ENCODE measurements at regions not wholly inside any gene's neighbourhood (a gene's known extent, or its start where the extent isn't known, plus 50 kb on each side); places are given as distances from the start of the nearest gene placed in this dataset.

DNA sequence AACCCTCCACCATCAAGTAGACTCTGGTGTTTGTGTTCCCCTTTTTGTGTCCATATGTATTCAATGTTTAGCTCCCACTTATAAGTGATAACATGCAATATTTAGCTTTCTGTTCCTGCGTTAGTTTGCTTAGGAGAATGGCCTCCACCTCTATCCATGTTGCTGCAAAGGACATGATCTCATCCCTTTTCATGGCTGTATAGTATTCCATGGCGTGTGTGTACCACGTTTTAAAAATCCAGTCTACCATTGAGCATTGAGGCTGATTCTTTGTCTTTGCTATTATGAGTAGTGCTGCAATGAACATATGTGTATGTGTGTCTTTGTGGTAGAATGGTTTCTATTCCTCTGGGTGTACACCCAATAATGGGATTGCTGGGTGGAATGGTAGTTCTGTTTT lies 140.1 kb downstream of the BASP1 start:
- Histone ChIP-seq H2BK5ac (ENCODE audit: low read depth, low read length, poor library complexity, severe bottlenecking) (no peak overlapping the region), H3K4me3 (ENCODE audit: insufficient read depth, low read depth, low read length) (no peak overlapping the region), H2BK20ac (ENCODE audit: low read depth, low read length) (no peak overlapping the region), H4K8ac (ENCODE audit: low read depth in 2 of 2, low read length in 2 of 2) (no peak overlapping the region), H4K20me1 (ENCODE audit: insufficient read depth, low read length) (no peaks in the 10 kb centered on the region), H4K5ac (ENCODE audit: low read depth, low read length) (no peak overlapping the region), H3K4ac (ENCODE audit: low read depth, low read length) (no peak overlapping the region), H3K9ac (ENCODE audit: low read depth, low read length) (no peak overlapping the region), H3K56ac (ENCODE audit: extremely low read depth, insufficient read depth, low read length) (no peak overlapping the region), H3K9me1 (ENCODE audit: insufficient read depth, low read length) (no peaks in the 10 kb centered on the region), H2AFZ (replicated peaks; ENCODE audit: low read length, poor library complexity) (no peak overlapping the region), H2BK15ac (ENCODE audit: low read depth, low read length) (no peak overlapping the region), H3K4me2 (ENCODE audit: low read depth, low read length) (no peak overlapping the region), H4K91ac (ENCODE audit: insufficient read depth, low read depth, low read length) (no peak overlapping the region), H3K14ac (replicated peaks; ENCODE audit: low read depth, low read length) (no peak overlapping the region), H3K27ac (ENCODE audit: insufficient read depth, low read length) (no peak overlapping the region), H3K36me3 (ENCODE audit: control insufficient read depth, insufficient read depth, low read length) (no peaks in the 10 kb centered on the region), H3K27me3 (ENCODE audit: control insufficient read depth, insufficient read depth, low read length) (no peaks in the 10 kb centered on the region), H2AK5ac (ENCODE audit: low read depth, low read length) (no peak overlapping the region), H2AK9ac (replicated peaks; ENCODE audit: low read depth, low read length, poor library complexity) (no peak overlapping the region), H3K79me1 (ENCODE audit: low read depth in 1 of 2, low read length in 2 of 2) (no peaks in the 10 kb centered on the region), H3K18ac (ENCODE audit: low read depth, low read length) (no peak overlapping the region), H2BK120ac (ENCODE audit: low read depth, low read length) (no peak overlapping the region), H3K4me1 (ENCODE audit: control insufficient read depth, insufficient read depth, low read length) (no peaks in the 10 kb centered on the region; the same call in 1 of the 2 replicates), H3K23ac (ENCODE audit: low read depth, low read length) (no peak overlapping the region), H3K9me3 (ENCODE audit: control insufficient read depth, insufficient read depth, low read length) (no peaks in the 10 kb centered on the region; the same call in 1 of the 2 replicates)
- dilution Hi-C loops (cut with HindIII; ENCODE audit: low sequenced_read_pairs, unreplicated experiment) (no loop called here), in situ Hi-C loops (cut with MboI; ENCODE audit: low sequenced_read_pairs) (no loop called here), intact Hi-C loops (cut with micrococcal nuclease) (no loop called here)
- no CpG with 5 or more reads among the region's 3 CpGs for WGBS, 2 experiments (ENCODE audit: extremely low coverage in 2 of 2, insufficient read length in 1 of 2)
- ChIA-PET CTCF (interaction anchor here (1.3 to 1.6 kb wide), 2 partner anchors 8 kb away, joined by 4 read pairs; no protein-coding TSS in a partner anchor), POLR2A (ENCODE audit: unreplicated experiment) (no interaction called here)
- DNase-seq (no peak), ATAC-seq (ENCODE audit: low read depth) (no peak)
- BruUV-seq (replicated peaks) = no TSS peak
- no peak for TF ChIP-seq POLR2A (IDR thresholded peaks at IDR 0.05; ENCODE audit: low read depth, low read length)
- no peak for TF ChIP-seq MXI1 (IDR thresholded peaks at IDR 0.05; ENCODE audit: borderline replicate concordance, low read depth, low read length)
- TF ChIP-seq RFX5 (IDR thresholded peaks at IDR 0.05; ENCODE audit: low read depth, low read length) = no peak
- no peak for TF ChIP-seq CEBPB (IDR thresholded peaks at IDR 0.05; ENCODE audit: low read depth, low read length)
- TF ChIP-seq MAFK (IDR thresholded peaks at IDR 0.05; ENCODE audit: low read depth, low read length) = no peak
- no peak for TF ChIP-seq BHLHE40 (IDR thresholded peaks at IDR 0.05; ENCODE audit: low read depth, low read length)

Data from IMR-90 (cell line).